GF-D8 (cell line): ENCODE measurements at regions not wholly inside any gene's neighbourhood (a gene's known extent, or its start where the extent isn't known, plus 50 kb on each side); places are given as distances from the start of the nearest gene placed in this dataset.
"Not testable (repeated sequence)": the region's sequence is repeated elsewhere in the genome, so short reads cannot be mapped to it uniquely, and the experiment has no call there.

Experiments
- DNase-seq: peaks from one replicate; lab custom pipeline; 2025; lab: John Stamatoyannopoulos, UW

GRCh38 chr5:115469904-115470516, 74.6 kb downstream of the FEM1C start:
- no peak for DNase-seq

- no peak for DNase-seq
These were observed 76.9 kb downstream of the FEM1C start for GRCh38 chr5:115467628-115468027.

- DNase-seq = no peak
These were observed 79.1 kb downstream of the FEM1C start for GRCh38 chr5:115465431-115465830.

DNA sequence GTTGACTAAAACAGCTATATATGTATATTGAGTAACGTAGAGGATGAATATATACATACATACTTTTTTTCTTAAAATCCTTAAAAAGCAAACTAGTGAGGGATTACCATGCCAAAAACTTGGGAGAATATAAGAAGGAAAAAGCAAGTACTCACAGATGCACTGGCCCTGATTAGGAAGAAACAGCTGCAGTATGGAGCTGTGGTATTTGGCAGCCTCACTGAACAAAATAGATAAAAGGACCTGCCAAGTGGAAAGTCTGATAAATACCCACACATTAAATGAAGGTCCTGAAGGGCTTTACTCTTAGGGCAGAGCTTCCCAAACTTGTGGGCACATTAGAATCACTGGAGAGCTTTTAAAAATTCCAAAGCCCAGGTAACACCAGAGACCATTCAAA, 80.6 kb downstream of the FEM1C start:
- no peak for DNase-seq

- DNase-seq = no peak
These were observed 82.9 kb downstream of the FEM1C start for GRCh38 chr5:115461506-115462290.

- no peak for DNase-seq
These were observed 83.5 kb downstream of the FEM1C start for GRCh38 chr5:115461093-115461492.

DNA sequence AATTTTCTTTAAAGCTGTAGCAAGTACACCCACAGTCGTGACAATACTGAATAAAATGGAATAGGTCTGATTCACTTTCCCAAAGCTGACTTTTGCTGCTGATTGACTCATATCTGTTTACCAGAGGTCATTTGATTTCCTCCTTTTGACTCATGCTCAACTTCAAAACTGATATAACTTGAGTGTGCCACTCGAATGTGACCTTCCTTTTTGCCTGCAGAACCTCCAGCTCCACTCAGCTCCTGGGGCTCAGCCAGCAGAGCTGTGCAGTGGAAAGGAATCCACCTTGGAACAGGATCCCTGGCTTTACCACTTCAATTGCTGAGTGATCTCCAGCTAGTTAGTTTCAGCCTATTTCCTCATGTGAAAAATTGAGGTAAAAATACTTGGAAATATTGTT, 84.1 kb downstream of the FEM1C start:
- DNase-seq = no peak

DNA sequence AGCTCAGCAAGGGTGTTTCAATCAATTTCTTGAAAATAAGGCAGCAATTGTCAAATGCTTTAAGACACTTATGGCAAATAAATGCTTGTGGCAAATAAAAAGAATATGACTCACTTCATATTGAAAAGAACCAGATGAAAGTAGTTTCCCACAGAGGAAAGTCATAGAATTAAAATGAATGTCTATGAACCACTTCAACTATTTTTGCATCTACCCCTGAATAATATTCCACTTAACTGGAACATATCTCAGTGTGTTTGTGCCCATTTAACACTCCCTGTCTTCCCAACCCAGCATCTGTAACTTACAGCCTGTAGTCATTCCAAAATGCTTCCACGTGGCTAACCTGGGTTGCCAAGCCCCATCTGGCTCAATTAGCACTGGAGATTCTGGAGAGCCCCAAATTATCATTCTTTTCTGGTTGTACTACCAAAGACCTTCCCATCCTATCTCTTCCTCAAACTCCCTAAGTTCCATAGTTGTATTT, 84.7 kb downstream of the FEM1C start:
- no peak for DNase-seq

DNA sequence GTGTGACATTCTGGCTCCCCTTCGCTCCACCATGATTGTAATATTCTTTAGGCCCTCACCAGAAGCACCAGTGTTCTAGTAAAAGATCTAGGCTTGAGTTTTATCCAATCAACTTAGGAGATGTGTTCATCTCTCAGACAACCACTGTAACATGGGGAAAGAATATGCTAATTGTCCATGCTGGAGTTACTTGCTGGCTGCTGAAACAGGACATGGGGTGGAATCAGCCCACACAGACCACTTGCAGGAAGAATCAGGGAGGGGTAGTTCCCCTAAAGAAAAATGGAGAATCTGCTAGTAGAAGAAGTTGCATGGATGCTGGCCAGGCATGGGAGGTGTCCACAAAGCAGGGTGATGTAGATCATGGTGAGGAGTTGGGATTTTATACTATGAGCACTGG, 86.2 kb downstream of the FEM1C start:
- no peak for DNase-seq

GRCh38 chr5:115458003-115458409, 86.6 kb downstream of the FEM1C start:
- no peak for DNase-seq

DNA sequence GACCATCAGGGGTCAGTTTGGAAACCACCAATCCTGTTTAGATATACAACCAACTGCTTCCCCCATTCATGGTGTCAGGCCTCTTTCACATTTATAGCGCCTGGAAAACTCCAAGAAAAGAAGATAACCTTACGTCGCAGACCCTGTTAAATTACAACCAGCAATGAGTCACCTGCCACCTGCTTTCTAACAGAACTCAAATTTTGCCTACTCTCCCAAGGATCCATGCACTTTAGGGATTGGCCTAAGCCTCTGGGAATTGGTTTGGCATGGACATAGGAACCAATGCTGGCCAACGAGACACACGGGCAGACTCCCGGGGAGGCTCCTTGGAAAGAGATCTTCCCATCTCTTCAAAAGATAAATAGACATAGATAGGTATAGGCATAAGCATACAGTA, 87.0 kb downstream of the FEM1C start:
- no peak for DNase-seq

- no peak for DNase-seq
These were observed 88.0 kb downstream of the FEM1C start for GRCh38 chr5:115456539-115457040.

GRCh38 chr5:115456056-115456455, 88.5 kb downstream of the FEM1C start:
- DNase-seq = no peak

- DNase-seq = no peak
These were observed 89.3 kb downstream of the FEM1C start for GRCh38 chr5:115455301-115455707.

GRCh38 chr5:115453391-115454095, 91.0 kb downstream of the FEM1C start:
- DNase-seq = no peak

DNA sequence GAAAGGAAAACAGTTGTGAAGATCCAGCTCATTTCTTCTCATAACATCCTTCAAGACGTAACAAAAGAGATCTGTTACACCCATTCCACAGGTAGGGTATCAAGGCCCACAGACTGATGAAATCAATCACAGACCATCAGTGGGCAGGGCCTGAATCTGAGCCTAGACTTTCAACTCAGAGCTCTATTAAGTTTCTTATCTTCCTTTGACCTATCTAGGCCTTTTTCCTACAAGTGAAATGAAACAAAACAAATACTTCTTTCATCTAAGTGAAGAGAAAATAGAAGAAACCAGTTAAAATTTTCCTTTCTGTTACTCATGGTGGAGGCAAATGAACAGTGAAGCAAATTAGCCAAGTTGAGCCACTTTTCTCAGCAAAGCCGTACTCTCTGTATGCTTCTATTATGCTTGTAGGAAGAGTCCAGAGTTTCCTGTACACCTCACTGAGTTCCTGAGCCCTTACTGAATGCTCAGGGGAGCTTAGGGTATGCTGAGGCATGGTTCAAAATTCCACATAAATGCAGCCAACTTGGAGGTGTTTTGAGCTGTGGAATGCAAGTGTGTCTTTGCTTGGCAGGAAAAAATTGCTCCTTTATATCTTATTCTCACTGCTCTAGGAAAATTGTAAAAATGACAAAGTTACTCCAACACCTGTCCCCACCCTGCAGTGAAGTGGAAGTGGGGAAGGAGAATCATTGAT, 91.9 kb downstream of the FEM1C start:
- DNase-seq = no peak

DNA sequence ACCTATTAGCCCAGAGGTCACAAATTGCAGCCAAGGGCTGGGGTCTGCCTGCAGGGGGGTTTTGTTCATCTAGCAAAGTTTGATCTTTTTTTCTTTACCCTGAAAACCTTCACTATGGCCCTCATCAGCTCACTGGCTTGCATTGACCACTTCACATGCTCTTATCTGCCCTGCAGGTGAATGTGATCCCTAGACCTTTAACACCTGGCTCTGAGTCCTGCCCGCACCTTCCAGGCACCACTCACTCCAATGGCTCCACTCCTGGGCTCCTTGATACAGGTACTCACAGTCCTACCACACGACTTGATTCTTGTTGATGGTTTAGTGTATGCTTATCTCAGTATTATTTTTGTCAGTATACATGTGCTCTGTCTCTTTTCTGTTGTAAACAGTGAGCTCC, 92.5 kb downstream of the FEM1C start:
- DNase-seq = no peak

DNA sequence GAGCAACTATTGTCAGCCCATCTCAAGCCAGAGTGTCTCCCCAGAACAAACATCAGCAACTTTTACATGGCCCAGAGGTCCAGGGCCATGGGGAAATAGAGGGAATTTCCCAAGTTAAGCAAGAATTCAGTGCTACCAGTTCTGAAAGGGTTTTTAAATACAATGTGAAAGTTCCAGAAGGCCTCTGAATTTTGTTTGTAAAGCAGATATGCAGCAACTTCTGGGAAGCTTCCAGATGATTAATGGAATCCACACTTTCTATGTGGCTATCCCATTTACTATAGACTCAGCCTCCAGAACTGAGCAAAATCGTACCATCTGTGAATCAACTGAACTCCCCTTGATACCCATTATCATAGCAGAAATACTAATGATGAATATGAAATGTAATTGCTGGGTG, 93.8 kb downstream of the FEM1C start:
- DNase-seq = no peak

DNA sequence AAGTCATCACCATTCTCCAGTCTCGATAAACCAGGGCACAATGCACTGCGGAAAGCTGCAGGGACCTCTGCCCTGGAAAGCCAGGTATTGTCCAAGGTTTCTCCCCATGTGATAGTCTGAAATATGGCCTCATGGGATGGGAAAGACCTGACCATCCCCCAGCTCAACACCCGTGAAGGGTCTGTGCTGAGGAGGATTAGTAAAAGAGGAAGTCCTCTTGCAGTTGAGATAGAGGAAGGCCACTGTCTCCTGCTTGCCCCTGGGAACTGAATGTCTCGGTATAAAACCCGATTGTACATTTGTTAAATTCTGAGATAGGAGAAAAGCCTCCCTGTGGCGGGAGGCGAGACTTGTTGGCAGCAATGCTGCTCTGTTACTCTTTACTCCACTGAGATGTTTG, 95.9 kb downstream of the FEM1C start:
- not testable (repeated sequence) for DNase-seq

DNA sequence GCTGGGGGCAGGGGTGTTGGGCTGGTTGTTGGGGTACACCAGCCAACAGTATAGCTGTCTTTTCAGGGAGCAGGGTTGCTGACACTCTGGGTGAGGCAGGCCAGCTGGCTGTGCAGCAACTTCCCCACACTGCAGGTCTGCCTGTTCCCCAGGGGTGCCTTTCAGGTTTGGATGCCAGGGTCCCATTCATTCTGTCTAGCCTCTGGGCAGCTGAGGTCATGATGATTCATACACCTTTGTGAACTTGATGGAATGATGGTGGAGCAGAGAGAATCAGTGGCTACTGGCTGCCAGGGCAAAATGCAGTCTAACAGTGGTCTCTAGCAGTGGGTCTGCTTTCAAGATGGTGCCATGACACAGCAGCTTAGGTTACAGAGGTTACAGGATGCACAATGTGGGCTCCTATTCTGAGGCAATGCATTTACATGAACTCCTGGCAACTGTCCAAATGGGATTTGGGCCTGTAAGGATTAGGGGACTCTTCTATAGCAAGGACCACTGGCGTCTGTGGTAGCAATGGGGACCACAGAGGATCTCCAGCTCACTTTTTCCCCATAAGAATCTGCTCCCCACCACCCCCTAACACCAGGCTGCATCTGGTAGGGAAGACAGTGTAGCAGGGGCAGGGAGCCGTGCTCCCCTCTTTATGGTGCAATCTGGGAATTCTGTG, 103.7 kb downstream of the FEM1C start:
- DNase-seq = no peak

- no peak for DNase-seq
These were observed 104.9 kb downstream of the FEM1C start for GRCh38 chr5:115439639-115440038.

- no peak for DNase-seq
These were observed 105.5 kb downstream of the FEM1C start for GRCh38 chr5:115439042-115439441.
